HG03025 (cell line): ENCODE measurements at regions not wholly inside any gene's neighbourhood (a gene's known extent, or its start where the extent isn't known, plus 50 kb on each side); places are given as distances from the start of the nearest gene placed in this dataset.
"Not testable (repeated sequence)": the region's sequence is repeated elsewhere in the genome, so short reads cannot be mapped to it uniquely, and the experiment has no call there.

Source experiments
- ATAC-seq: cut with Tn5 transposase; IDR thresholded peaks from one replicate; pipeline ENCODE4 v1.9.1; 2021; ENCODE audit warnings: mild to moderate bottlenecking, moderate library complexity; ENCODE audit not compliant: unreplicated experiment, low FRiP score

GRCh38 chr6:97876711-97877110 lies 593.7 kb upstream of the MMS22L start:
- no peak for ATAC-seq

- ATAC-seq: no peak
Observed at GRCh38 chr6:97882755-97883154, 599.7 kb upstream of the MMS22L start.

- no peak for ATAC-seq
Observed at GRCh38 chr6:97885325-97885724, 602.3 kb upstream of the MMS22L start.

- no peak for ATAC-seq
Observed at GRCh38 chr6:97885828-97886227, 602.8 kb upstream of the MMS22L start.

GRCh38 chr6:97901531-97901930 lies 618.5 kb upstream of the MMS22L start:
- no peak for ATAC-seq

- no peak for ATAC-seq
Observed at GRCh38 chr6:97909380-97909779, 626.4 kb upstream of the MMS22L start.

- ATAC-seq: no peak
Observed at GRCh38 chr6:97913721-97914120, 630.7 kb upstream of the MMS22L start.

GRCh38 chr6:97914912-97915311 lies 631.9 kb upstream of the MMS22L start:
- ATAC-seq: no peak

GRCh38 chr6:97915537-97915936 lies 632.5 kb upstream of the MMS22L start:
- ATAC-seq: no peak

- ATAC-seq: no peak
Observed at GRCh38 chr6:97917369-97917768, 634.4 kb upstream of the MMS22L start.

- ATAC-seq: no peak
Observed at GRCh38 chr6:97919046-97919445, 636.0 kb upstream of the MMS22L start.

GRCh38 chr6:97919631-97920030 lies 636.6 kb upstream of the MMS22L start:
- ATAC-seq: no peak

GRCh38 chr6:97923249-97923648 lies 640.2 kb upstream of the MMS22L start:
- ATAC-seq: no peak

- ATAC-seq: no peak
Observed at GRCh38 chr6:97925504-97925903, 642.5 kb upstream of the MMS22L start.

GRCh38 chr6:97939440-97940168 lies 656.6 kb upstream of the MMS22L start:
- no peak for ATAC-seq

- ATAC-seq: no peak
Observed at GRCh38 chr6:97947841-97948240, 664.8 kb upstream of the MMS22L start.

GRCh38 chr6:97958134-97958533 lies 675.1 kb upstream of the MMS22L start:
- no peak for ATAC-seq

GRCh38 chr6:97963193-97963592 lies 680.2 kb upstream of the MMS22L start:
- no peak for ATAC-seq

- no peak for ATAC-seq
Observed at GRCh38 chr6:97969065-97969464, 686.0 kb upstream of the MMS22L start.

- ATAC-seq: no peak
Observed at GRCh38 chr6:97977084-97977483, 694.1 kb upstream of the MMS22L start.

- no peak for ATAC-seq
Observed at GRCh38 chr6:97978855-97979271, 695.8 kb upstream of the MMS22L start.

- ATAC-seq: not testable (repeated sequence)
Observed at GRCh38 chr6:97979285-97979684, 696.3 kb upstream of the MMS22L start.

GRCh38 chr6:97989451-97989850 lies 706.4 kb upstream of the MMS22L start:
- ATAC-seq: no peak
